GM12864 (cell line): ENCODE measurements at regions not wholly inside any gene's neighbourhood (a gene's known extent, or its start where the extent isn't known, plus 50 kb on each side); places are given as distances from the start of the nearest gene placed in this dataset.

ENCODE experiments used
- DNase-seq: peaks from one replicate; pipeline ENCODE4 v3.0.0-alpha.2; 2011; ENCODE audit warnings: low read depth
- H3K4me3 ChIP-seq: 2 replicates; pipeline ENCODE4 v1.5.1; 2011; ENCODE audit warnings: mild to moderate bottlenecking, low read depth, low read length, control low read depth
- CTCF ChIP-seq: IDR thresholded peaks from 2 replicates; pipeline ENCODE4 v1.5.1; 2011; ENCODE audit warnings: low read depth, mild to moderate bottlenecking, moderate library complexity, low read length, control low read depth, inconsistent platforms; ENCODE audit errors: missing control alignments

DNA sequence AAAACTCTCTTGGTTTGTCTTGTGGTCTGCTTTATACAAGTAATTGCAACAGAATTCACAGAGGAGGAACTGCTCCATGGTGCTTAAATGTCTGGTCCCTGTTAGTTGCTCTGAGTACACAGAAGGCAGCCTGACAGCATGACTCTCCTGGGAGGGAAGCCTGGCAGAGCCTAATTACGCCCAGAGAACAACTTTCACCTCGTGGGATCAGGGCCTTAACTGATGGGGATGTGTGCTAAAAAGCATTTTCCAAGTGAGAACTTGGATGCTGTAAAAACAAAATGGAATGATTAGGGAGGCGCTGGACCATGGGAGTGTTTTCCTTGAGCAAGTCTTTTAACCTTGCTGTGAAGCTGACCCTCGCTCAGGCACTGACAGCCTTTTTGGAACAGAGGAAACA is 154.0 kb upstream of the TENM4 start:
- no peak for TF ChIP-seq CTCF
- DNase-seq, result no peak
- no peak overlapping the region for H3K4me3 ChIP-seq

DNA sequence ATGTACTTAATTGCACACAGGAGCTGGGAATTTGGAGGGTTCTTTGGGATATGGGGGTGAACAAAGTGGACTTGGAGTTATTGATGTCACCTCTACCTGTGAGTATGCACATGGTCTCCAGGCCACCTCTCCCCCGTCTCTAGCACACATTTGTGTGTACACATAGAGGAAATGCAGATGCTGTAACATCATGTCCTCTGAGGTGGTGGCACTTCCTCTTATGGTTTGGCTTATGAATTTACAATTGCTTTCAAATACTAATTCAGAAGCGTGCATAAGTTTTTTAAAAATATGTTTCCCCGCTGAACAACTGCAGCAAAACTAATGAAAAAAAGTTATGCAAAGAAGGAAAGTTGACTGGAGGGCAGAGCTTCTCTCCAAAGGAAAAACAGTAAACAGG is 152.0 kb upstream of the TENM4 start:
- TF ChIP-seq CTCF, result no peak
- no peak overlapping the region for H3K4me3 ChIP-seq
- DNase-seq, result no peak

- no peak for DNase-seq
- TF ChIP-seq CTCF, result no peak
- no peak overlapping the region for H3K4me3 ChIP-seq
Measured at GRCh38 chr11:79592406-79592805, 151.6 kb upstream of the TENM4 start.

DNA sequence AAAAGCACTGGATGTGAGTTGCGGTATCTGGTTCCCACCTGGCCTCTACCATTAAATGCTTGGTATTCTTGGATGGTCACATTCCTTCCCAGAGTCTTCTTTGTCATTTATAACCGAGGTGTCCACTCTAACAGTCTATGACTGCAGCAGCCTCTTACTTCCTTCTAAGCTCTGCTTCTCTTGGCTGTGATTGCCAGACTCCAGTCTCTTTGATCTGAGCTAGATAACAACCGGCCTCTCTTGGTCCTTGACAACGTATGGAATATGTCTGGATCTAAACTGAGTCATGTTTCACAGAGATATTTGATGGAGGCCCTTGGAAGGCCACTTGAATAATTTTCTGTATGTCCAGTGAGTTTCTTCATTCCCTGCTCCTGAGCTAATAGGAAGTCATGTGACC is 141.6 kb upstream of the TENM4 start:
- no peak overlapping the region for H3K4me3 ChIP-seq
- DNase-seq, result no peak
- no peak for TF ChIP-seq CTCF

- DNase-seq, result no peak
- H3K4me3 ChIP-seq, result no peak overlapping the region
- TF ChIP-seq CTCF, result no peak
Measured at GRCh38 chr11:79579063-79579462, 138.2 kb upstream of the TENM4 start.

DNA sequence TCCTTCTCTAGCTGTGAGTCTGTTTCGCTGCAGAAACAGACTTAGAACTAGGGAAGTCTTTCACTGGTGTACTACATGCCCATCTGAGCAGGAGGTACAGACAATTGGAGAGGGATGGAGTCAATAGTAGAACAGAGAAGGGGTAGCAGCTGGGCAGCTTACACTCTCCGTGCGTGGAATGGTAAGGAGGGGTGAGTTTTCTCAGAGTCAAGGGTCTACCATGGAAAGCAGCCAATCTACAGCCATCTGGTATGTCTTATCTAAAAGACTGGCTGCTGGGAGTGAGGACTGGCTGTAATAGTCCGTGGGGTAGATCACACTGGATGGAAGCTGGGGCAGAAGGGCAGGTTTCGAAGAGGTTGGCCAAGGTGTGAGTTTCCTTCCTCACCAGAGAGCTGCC is 137.3 kb upstream of the TENM4 start:
- DNase-seq, result no peak
- no peak overlapping the region for H3K4me3 ChIP-seq
- no peak for TF ChIP-seq CTCF

- no peak overlapping the region for H3K4me3 ChIP-seq
- DNase-seq, result no peak
- TF ChIP-seq CTCF, result no peak
Measured at GRCh38 chr11:79575701-79576100, 134.9 kb upstream of the TENM4 start.
